Activated CD8-positive, alpha-beta T cell treated with anti-CD3 and anti-CD28 coated beads for 36 hours (primary cell): ENCODE measurements at regions not wholly inside any gene's neighbourhood (a gene's known extent, or its start where the extent isn't known, plus 50 kb on each side); places are given as distances from the start of the nearest gene placed in this dataset.
"Not testable (repeated sequence)": the region's sequence is repeated elsewhere in the genome, so short reads cannot be mapped to it uniquely, and the experiment has no call there.

Experiments
- ATAC-seq: fragments of 200-7000 bp; cut with Tn5 transposase; one replicate; pipeline ENCODE4 v1.10.0; 2021; ENCODE audit warnings: mild to moderate bottlenecking, moderate library complexity
- CTCF ChIA-PET: fragments of 350-600 bp; sonication (Branson Sonifier 250); formaldehyde crosslinking; loops from one replicate; lab custom pipeline; 2021; ENCODE audit warnings: antibody characterized with exemption; lab: Charles Lee
- POLR2A ChIA-PET: fragments of 350-600 bp; sonication (Branson Sonifier 250); formaldehyde crosslinking; loops from one replicate; lab custom pipeline; 2021; ENCODE audit warnings: antibody characterized with exemption; lab: Charles Lee
- DNase-seq: peaks from one replicate; pipeline ENCODE4 v3.0.0-alpha.2; 2020
- H3K27ac Mint-ChIP-seq: one replicate; pipeline ENCODE4 v1.8.0; 2021; ENCODE audit warnings: mild to moderate bottlenecking, mixed read lengths
- H3K27me3 Mint-ChIP-seq: one replicate; pipeline ENCODE4 v1.8.0; 2021; ENCODE audit warnings: mixed read lengths
- H3K36me3 Mint-ChIP-seq: one replicate; pipeline ENCODE4 v1.8.0; 2021; ENCODE audit warnings: low read depth, mixed read lengths
- H3K4me1 Mint-ChIP-seq: one replicate; pipeline ENCODE4 v1.8.0; 2021; ENCODE audit warnings: low read depth, mixed read lengths
- H3K4me3 Mint-ChIP-seq: one replicate; pipeline ENCODE4 v1.8.0; 2021; ENCODE audit warnings: mild to moderate bottlenecking, moderate library complexity, mixed read lengths
- H3K9me3 Mint-ChIP-seq: one replicate; pipeline ENCODE4 v1.8.0; 2021; ENCODE audit warnings: mixed read lengths
- CTCF ChIP-seq: fragments of 200-600 bp; IDR thresholded peaks from one replicate; pipeline ENCODE4 v1.8.0; 2022; ENCODE audit warnings: antibody characterized with exemption, mild to moderate bottlenecking
- intact Hi-C: fragments of 100-400 bp; cut with micrococcal nuclease; formaldehyde crosslinking; loops from one replicate; pipeline ENCODE4 v1.10.0; 2022

DNA sequence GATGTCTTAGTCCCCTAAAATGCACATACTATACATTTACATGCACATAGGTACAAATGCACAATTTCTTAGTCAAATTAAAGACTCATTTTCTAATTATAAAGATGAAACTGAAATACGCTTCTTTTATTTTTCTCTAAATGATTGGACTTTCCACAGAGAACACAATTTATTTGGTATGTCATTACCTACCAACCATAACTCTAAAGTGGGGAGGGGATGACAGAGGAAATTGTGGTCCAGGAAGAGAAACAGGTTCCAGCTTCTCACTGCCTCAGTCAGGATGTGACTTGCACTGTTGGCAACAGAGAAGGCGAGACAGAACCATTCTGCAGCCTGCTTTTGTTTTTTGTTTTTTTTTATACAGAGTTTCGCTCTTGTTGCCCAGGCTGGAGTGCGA is 1189.2 kb downstream of the PLA2G4A start:
- POLR2A ChIA-PET: no interaction called here
- H3K9me3 Mint-ChIP-seq: no peaks in the 10 kb centered on the region

GRCh38 chr1:188022661-188023060 is 1193.9 kb downstream of the PLA2G4A start:
- DNase-seq: no peak
- no peak for ATAC-seq
- POLR2A ChIA-PET: no interaction called here
- no peak overlapping the region for H3K27ac Mint-ChIP-seq
- TF ChIP-seq CTCF: no peak
- H3K27me3 Mint-ChIP-seq: no peaks in the 10 kb centered on the region
- H3K9me3 Mint-ChIP-seq: peaks cover 5% of the 10 kb centered on the region
- intact Hi-C loops: no loop called here
- H3K4me1 Mint-ChIP-seq: no peaks in the 10 kb centered on the region
- CTCF ChIA-PET: no interaction called here
- no peaks in the 10 kb centered on the region for H3K36me3 Mint-ChIP-seq
- no peak overlapping the region for H3K4me3 Mint-ChIP-seq

More for the DNA sequence above, 1189.2 kb downstream of the PLA2G4A start:
- Mint-ChIP-seq H3K27me3 (no peaks in the 10 kb centered on the region), H3K4me3 (no peak overlapping the region), H3K36me3 (no peaks in the 10 kb centered on the region), H3K27ac (no peak overlapping the region), H3K4me1 (no peaks in the 10 kb centered on the region)
- no peak for TF ChIP-seq CTCF
- CTCF ChIA-PET: no interaction called here
- DNase-seq: no peak
- ATAC-seq: no peak
- intact Hi-C loops: no loop called here

- H3K4me1 Mint-ChIP-seq: no peaks in the 10 kb centered on the region
- CTCF ChIA-PET: no interaction called here
- POLR2A ChIA-PET: no interaction called here
- H3K9me3 Mint-ChIP-seq: peaks cover 5% of the 10 kb centered on the region
- intact Hi-C loops: no loop called here
- DNase-seq: no peak
- H3K27ac Mint-ChIP-seq: no peak overlapping the region
- TF ChIP-seq CTCF: no peak
- no peak for ATAC-seq
- no peaks in the 10 kb centered on the region for H3K36me3 Mint-ChIP-seq
- no peaks in the 10 kb centered on the region for H3K27me3 Mint-ChIP-seq
- H3K4me3 Mint-ChIP-seq: no peak overlapping the region
These were observed 1194.5 kb downstream of the PLA2G4A start for GRCh38 chr1:188023206-188023605.

GRCh38 chr1:188027613-188028012 is 1198.9 kb downstream of the PLA2G4A start:
- Mint-ChIP-seq H3K4me1 (no peaks in the 10 kb centered on the region), H3K4me3 (no peak overlapping the region), H3K27me3 (no peaks in the 10 kb centered on the region), H3K36me3 (no peaks in the 10 kb centered on the region), H3K9me3 (peaks cover 5% of the 10 kb centered on the region), H3K27ac (no peak overlapping the region)
- ATAC-seq (peak; percentile 7), DNase-seq (no peak)
- intact Hi-C loops: no loop called here
- ChIA-PET CTCF (no interaction called here), POLR2A (no interaction called here)
- TF ChIP-seq CTCF: no peak

- DNase-seq, H3K9me3 Mint-ChIP-seq, H3K4me1 Mint-ChIP-seq, H3K4me3 Mint-ChIP-seq, ATAC-seq, H3K27me3 Mint-ChIP-seq, POLR2A ChIA-PET, H3K36me3 Mint-ChIP-seq, CTCF ChIA-PET, intact Hi-C loops, H3K27ac Mint-ChIP-seq: not testable (repeated sequence)
These were observed 1208.8 kb downstream of the PLA2G4A start for GRCh38 chr1:188037572-188037971.
